Fibroblast of lung (primary cell): ENCODE measurements at regions not wholly inside any gene's neighbourhood (a gene's known extent, or its start where the extent isn't known, plus 50 kb on each side); places are given as distances from the start of the nearest gene placed in this dataset.

Experiments
- DNase-seq, 2 donors: peaks; one replicate each; pipeline versions ENCODE4 v3.0.0 to v3.0.0-alpha.2; 2010; ENCODE audit warnings: low read depth in 2 of 2
- H2AFZ ChIP-seq: 2 replicates; pipeline ENCODE4 v1.5.1; 2012; ENCODE audit warnings: low read length, control low read depth, inconsistent platforms
- H3K27ac ChIP-seq: 2 replicates; pipeline ENCODE4 v1.5.1; 2011; ENCODE audit warnings: low read length, control low read depth; ENCODE audit not compliant: insufficient read depth
- H3K27me3 ChIP-seq: 2 replicates; pipeline ENCODE4 v1.5.1; 2011; ENCODE audit warnings: mild to moderate bottlenecking, low read length; ENCODE audit not compliant: control insufficient read depth, insufficient read depth
- H3K36me3 ChIP-seq: 2 replicates; pipeline ENCODE4 v1.5.1; 2011; ENCODE audit warnings: low read length; ENCODE audit not compliant: control insufficient read depth, insufficient read depth
- H3K4me1 ChIP-seq: 2 replicates; pipeline ENCODE4 v1.5.1; 2011; ENCODE audit warnings: low read length; ENCODE audit not compliant: control insufficient read depth, insufficient read depth; ENCODE audit errors: extremely low read depth
- H3K4me2 ChIP-seq: 2 replicates; pipeline ENCODE4 v1.5.1; 2011; ENCODE audit warnings: low read length, control low read depth; ENCODE audit not compliant: insufficient read depth; ENCODE audit errors: extremely low read depth
- H3K4me3 ChIP-seq, 4 experiments: fragments of 200-600 bp in 1 of 4; sonication (generic) in 1 of 4; replicated peaks in 1 of 4; 2 replicates each; pipeline ENCODE4 v1.5.1; 2011 to 2016; ENCODE audit warnings: low read length in 4 of 4, low read depth in 3 of 4, mild to moderate bottlenecking in 3 of 4, control low read depth in 2 of 4, inconsistent platforms in 1 of 4, mixed read lengths in 1 of 4; ENCODE audit not compliant: insufficient read depth in 1 of 4; ENCODE audit errors: control extremely low read depth in 1 of 4
- H3K79me2 ChIP-seq: 2 replicates; pipeline ENCODE4 v1.5.1; 2012; ENCODE audit warnings: mild to moderate bottlenecking, low read length, inconsistent platforms; ENCODE audit not compliant: control insufficient read depth, insufficient read depth
- H3K9ac ChIP-seq: 2 replicates; pipeline ENCODE4 v1.5.1; 2011; ENCODE audit warnings: mild to moderate bottlenecking, low read length, control low read depth; ENCODE audit not compliant: insufficient read depth
- H3K9me3 ChIP-seq: 2 replicates; pipeline ENCODE4 v1.5.1; 2012; ENCODE audit warnings: low read depth, low read length; ENCODE audit not compliant: control insufficient read depth, insufficient read depth
- H4K20me1 ChIP-seq: 2 replicates; pipeline ENCODE4 v1.5.1; 2011; ENCODE audit warnings: low read length; ENCODE audit not compliant: control insufficient read depth, insufficient read depth; ENCODE audit errors: extremely low read depth
- CTCF ChIP-seq, 2 donors: IDR thresholded peaks in 1 of 2; conservative IDR thresholded peaks in 1 of 2; 1 replicate in 1 of 2; 2 replicates in 1 of 2; pipeline ENCODE4 v1.5.1; 2011 to 2012; ENCODE audit warnings: low read length in 2 of 2, control low read depth in 1 of 2, inconsistent platforms in 1 of 2, low read depth in 1 of 2, mild to moderate bottlenecking in 1 of 2
- EZH2 ChIP-seq: IDR thresholded peaks from 2 replicates; pipeline ENCODE4 v1.5.1; 2012; ENCODE audit warnings: low read length, control low read depth, mild to moderate bottlenecking; ENCODE audit errors: missing control alignments

- no peaks in the 10 kb centered on the region for H3K9me3 ChIP-seq
- H3K36me3 ChIP-seq: no peaks in the 10 kb centered on the region
- H2AFZ ChIP-seq: no peak overlapping the region
- H3K27ac ChIP-seq: no peak overlapping the region
- H3K27me3 ChIP-seq: no peaks in the 10 kb centered on the region
- H3K4me1 ChIP-seq: no peaks in the 10 kb centered on the region
- no peak for DNase-seq
- no peak overlapping the region for H3K4me2 ChIP-seq
- TF ChIP-seq EZH2 (no peak), CTCF (conservative IDR thresholded peaks at IDR 0.05 in 1 of 2, IDR thresholded peaks at IDR 0.05 in 1 of 2; ENCODE audit: low read depth in 1 of 2, low read length in 2 of 2) (no peak)
- no peaks in the 10 kb centered on the region for H3K79me2 ChIP-seq
- no peak overlapping the region for H3K4me3 ChIP-seq
- H3K9ac ChIP-seq: no peak overlapping the region
- no peaks in the 10 kb centered on the region for H4K20me1 ChIP-seq
Observed at GRCh38 chr3:103904991-103905390, 1461.7 kb upstream of the ALCAM start.

- H4K20me1 ChIP-seq: no peaks in the 10 kb centered on the region
- no peak overlapping the region for H3K4me3 ChIP-seq
- H3K36me3 ChIP-seq: no peaks in the 10 kb centered on the region
- no peaks in the 10 kb centered on the region for H3K27me3 ChIP-seq
- H3K27ac ChIP-seq: no peak overlapping the region
- no peak overlapping the region for H3K4me2 ChIP-seq
- no peaks in the 10 kb centered on the region for H3K9me3 ChIP-seq
- no peak for DNase-seq
- H2AFZ ChIP-seq: no peak overlapping the region
- no peaks in the 10 kb centered on the region for H3K79me2 ChIP-seq
- H3K4me1 ChIP-seq: no peaks in the 10 kb centered on the region
- no peak for TF ChIP-seq EZH2
- TF ChIP-seq CTCF (conservative IDR thresholded peaks at IDR 0.05 in 1 of 2, IDR thresholded peaks at IDR 0.05 in 1 of 2; ENCODE audit: low read depth in 1 of 2, low read length in 2 of 2): no peak
- H3K9ac ChIP-seq: no peak overlapping the region
Observed at GRCh38 chr3:103906304-103906703, 1460.4 kb upstream of the ALCAM start.

- H3K4me1 ChIP-seq: no peaks in the 10 kb centered on the region
- no peak overlapping the region for H3K4me3 ChIP-seq
- no peaks in the 10 kb centered on the region for H3K9me3 ChIP-seq
- H3K27me3 ChIP-seq: no peaks in the 10 kb centered on the region
- no peak overlapping the region for H3K4me2 ChIP-seq
- H3K27ac ChIP-seq: no peak overlapping the region
- H3K36me3 ChIP-seq: no peaks in the 10 kb centered on the region
- no peak overlapping the region for H2AFZ ChIP-seq
- TF ChIP-seq CTCF (conservative IDR thresholded peaks at IDR 0.05 in 1 of 2, IDR thresholded peaks at IDR 0.05 in 1 of 2; ENCODE audit: low read depth in 1 of 2, low read length in 2 of 2) (no peak), EZH2 (no peak)
- DNase-seq: no peak
- H4K20me1 ChIP-seq: no peaks in the 10 kb centered on the region
- H3K9ac ChIP-seq: no peak overlapping the region
- H3K79me2 ChIP-seq: no peaks in the 10 kb centered on the region
Observed at GRCh38 chr3:103906808-103907207, 1459.9 kb upstream of the ALCAM start.
